ENCODE measurements at regions not wholly inside any gene's neighbourhood (a gene's known extent, or its start where the extent isn't known, plus 50 kb on each side); places are given as distances from the start of the nearest gene placed in this dataset.

DNA sequence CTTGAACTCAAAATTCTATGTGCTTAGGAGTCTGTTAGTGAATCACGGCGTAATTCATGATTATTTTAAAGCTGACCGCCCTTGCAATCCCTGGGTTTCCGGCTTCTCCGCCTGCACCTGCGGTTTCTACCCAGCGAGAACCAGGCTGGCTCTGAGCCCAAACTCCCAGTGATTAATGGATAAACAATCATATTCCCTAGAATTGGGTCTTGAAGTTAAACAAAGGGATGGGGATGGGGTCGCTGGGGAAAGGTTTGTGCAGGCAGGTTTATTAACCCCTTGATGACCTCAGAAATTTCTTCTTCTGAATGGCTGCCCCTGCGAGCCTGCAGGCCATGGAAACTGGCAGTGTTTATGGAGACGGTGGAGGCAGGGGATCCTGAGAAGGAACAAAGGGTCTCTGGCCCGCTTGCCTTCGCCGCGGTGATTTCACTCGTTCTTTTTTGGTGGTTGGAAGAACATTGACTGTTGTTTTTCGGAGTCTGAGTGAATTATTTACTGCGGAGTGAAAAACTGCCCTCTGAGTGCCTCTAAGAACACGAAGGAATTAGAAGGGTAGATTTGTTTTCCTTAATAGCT is 1000.3 kb downstream of the BRD1 start:
- TF ChIP-seq POLR2AphosphoS5 (IDR thresholded peaks at IDR 0.05; ENCODE audit: low read depth) (no peak), GABPA (IDR thresholded peaks at IDR 0.05; ENCODE audit: low read depth) (no peak), SPI1 (IDR thresholded peaks at IDR 0.05; ENCODE audit: borderline replicate concordance, low read depth) (no peak)
- TF ChIP-seq, protein P1, sequence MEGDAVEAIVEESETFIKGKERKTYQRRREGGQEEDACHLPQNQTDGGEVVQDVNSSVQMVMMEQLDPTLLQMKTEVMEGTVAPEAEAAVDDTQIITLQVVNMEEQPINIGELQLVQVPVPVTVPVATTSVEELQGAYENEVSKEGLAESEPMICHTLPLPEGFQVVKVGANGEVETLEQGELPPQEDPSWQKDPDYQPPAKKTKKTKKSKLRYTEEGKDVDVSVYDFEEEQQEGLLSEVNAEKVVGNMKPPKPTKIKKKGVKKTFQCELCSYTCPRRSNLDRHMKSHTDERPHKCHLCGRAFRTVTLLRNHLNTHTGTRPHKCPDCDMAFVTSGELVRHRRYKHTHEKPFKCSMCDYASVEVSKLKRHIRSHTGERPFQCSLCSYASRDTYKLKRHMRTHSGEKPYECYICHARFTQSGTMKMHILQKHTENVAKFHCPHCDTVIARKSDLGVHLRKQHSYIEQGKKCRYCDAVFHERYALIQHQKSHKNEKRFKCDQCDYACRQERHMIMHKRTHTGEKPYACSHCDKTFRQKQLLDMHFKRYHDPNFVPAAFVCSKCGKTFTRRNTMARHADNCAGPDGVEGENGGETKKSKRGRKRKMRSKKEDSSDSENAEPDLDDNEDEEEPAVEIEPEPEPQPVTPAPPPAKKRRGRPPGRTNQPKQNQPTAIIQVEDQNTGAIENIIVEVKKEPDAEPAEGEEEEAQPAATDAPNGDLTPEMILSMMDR (IDR thresholded peaks at IDR 0.05; ENCODE audit: insufficient read depth, low read length), result no peak
- TF ChIP-seq, protein P2, sequence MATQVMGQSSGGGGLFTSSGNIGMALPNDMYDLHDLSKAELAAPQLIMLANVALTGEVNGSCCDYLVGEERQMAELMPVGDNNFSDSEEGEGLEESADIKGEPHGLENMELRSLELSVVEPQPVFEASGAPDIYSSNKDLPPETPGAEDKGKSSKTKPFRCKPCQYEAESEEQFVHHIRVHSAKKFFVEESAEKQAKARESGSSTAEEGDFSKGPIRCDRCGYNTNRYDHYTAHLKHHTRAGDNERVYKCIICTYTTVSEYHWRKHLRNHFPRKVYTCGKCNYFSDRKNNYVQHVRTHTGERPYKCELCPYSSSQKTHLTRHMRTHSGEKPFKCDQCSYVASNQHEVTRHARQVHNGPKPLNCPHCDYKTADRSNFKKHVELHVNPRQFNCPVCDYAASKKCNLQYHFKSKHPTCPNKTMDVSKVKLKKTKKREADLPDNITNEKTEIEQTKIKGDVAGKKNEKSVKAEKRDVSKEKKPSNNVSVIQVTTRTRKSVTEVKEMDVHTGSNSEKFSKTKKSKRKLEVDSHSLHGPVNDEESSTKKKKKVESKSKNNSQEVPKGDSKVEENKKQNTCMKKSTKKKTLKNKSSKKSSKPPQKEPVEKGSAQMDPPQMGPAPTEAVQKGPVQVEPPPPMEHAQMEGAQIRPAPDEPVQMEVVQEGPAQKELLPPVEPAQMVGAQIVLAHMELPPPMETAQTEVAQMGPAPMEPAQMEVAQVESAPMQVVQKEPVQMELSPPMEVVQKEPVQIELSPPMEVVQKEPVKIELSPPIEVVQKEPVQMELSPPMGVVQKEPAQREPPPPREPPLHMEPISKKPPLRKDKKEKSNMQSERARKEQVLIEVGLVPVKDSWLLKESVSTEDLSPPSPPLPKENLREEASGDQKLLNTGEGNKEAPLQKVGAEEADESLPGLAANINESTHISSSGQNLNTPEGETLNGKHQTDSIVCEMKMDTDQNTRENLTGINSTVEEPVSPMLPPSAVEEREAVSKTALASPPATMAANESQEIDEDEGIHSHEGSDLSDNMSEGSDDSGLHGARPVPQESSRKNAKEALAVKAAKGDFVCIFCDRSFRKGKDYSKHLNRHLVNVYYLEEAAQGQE (IDR thresholded peaks at IDR 0.05; ENCODE audit: insufficient replicate concordance, low read depth), result no peak

All from HL-60 (cell line).